GM12865 (cell line): ENCODE measurements at regions not wholly inside any gene's neighbourhood (a gene's known extent, or its start where the extent isn't known, plus 50 kb on each side); places are given as distances from the start of the nearest gene placed in this dataset.

Experiments used
- DNase-seq: peaks from one replicate; pipeline ENCODE4 v3.0.0; 2010; ENCODE audit warnings: low read depth
- H3K4me3 ChIP-seq: 2 replicates; pipeline ENCODE4 v1.5.1; 2011; ENCODE audit warnings: mild to moderate bottlenecking, low read depth, low read length, control low read depth
- TF ChIP-seq, protein P1 (sequence below): IDR thresholded peaks from 2 replicates; pipeline ENCODE4 v1.5.1; 2011; ENCODE audit warnings: low read length, control low read depth, low read depth, inconsistent platforms; ENCODE audit not compliant: insufficient read depth; ENCODE audit errors: missing control alignments

DNA sequence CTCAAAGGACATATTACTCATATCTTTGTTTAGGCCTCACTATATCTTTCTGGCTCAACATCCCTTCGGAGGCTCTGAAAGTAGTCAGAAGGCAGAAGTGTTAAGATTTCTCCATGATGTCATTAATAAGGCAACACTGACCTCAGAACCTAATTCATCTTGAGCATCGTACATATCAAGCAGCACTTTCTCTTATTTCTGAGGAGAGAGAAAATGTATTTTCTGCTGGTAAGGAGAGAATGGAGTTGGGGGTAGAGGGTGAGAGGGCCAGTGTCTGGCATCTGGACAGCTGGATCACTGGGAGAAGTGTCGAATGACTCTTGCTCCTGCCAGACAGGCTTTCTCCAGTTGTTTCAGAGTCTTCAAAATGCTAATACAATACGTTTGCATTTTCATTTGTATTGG lies 213.2 kb upstream of the PRICKLE1 start:
- no peak overlapping the region for H3K4me3 ChIP-seq
- TF ChIP-seq, protein P1, sequence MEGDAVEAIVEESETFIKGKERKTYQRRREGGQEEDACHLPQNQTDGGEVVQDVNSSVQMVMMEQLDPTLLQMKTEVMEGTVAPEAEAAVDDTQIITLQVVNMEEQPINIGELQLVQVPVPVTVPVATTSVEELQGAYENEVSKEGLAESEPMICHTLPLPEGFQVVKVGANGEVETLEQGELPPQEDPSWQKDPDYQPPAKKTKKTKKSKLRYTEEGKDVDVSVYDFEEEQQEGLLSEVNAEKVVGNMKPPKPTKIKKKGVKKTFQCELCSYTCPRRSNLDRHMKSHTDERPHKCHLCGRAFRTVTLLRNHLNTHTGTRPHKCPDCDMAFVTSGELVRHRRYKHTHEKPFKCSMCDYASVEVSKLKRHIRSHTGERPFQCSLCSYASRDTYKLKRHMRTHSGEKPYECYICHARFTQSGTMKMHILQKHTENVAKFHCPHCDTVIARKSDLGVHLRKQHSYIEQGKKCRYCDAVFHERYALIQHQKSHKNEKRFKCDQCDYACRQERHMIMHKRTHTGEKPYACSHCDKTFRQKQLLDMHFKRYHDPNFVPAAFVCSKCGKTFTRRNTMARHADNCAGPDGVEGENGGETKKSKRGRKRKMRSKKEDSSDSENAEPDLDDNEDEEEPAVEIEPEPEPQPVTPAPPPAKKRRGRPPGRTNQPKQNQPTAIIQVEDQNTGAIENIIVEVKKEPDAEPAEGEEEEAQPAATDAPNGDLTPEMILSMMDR, result no peak
- no peak for DNase-seq

DNA sequence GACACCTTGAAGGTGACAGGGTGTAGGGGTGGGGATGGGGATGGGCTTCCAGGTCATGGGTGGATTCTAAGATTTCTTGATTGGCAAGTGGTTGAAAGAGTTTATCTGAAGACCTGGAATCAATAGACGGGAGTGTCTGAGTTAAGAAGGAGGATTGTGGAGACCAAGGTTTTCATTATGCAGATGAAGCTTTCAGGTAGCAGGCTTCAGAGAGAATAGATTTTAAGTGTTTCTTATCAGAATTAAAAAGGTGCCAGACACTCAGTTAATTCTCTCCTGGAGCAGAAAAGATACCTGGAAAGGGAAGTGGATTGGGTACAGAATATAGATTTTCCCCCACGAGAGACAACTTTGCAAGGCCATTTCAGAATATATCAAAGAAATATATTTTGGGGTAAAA lies 211.7 kb upstream of the PRICKLE1 start:
- TF ChIP-seq, protein P1, result no peak
- DNase-seq, result no peak
- no peak overlapping the region for H3K4me3 ChIP-seq

DNA sequence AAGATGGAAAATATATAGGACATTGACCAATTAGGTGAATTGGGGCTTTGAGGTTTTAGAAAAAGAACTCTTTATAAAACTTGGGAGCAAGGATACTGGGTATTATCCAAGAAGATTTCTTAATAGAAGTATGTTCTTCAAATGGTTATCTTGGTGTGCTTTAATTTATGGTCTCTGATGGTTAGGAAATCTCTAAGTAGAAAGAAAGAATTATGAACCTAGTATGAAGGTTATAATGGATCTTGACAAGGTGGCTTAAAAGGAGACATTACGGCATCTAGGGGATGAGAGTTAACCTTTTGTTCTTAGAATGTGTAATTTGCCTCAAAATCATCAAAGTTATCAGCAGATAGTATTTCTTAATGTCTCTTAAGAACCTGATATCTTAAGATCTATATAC lies 210.4 kb upstream of the PRICKLE1 start:
- TF ChIP-seq, protein P1, result no peak
- H3K4me3 ChIP-seq, result no peak overlapping the region
- DNase-seq, result no peak

DNA sequence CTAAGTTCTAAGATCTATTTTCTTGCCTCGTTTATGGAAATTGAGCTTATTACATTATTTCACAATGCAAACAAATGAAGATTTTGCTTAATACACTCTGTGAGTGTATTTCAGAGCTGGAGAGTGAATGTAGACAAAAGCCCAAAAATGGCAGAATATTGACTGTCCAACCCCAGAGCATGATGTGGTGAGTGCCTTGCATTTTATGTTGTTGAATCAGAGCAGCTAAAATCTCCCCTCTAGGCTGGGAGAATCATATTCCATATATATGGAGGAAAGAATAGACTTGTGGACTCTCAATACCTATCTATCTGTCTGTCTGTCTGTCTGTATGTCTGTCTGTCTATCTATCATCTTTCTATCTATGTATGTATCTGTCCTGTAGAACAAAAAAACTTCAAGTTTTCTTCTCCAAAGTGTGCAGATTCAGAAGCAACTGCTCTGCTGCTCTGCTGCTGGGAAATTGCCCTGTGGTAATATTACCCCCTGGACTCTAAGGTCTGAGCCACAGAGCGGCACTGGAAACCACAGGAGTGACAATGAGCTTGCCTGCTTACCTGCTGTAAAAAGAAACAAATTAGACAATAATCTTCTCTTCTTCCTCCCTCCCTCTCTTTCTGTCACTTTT lies 209.4 kb upstream of the PRICKLE1 start:
- TF ChIP-seq, protein P1, result no peak
- no peak overlapping the region for H3K4me3 ChIP-seq
- no peak for DNase-seq

DNA sequence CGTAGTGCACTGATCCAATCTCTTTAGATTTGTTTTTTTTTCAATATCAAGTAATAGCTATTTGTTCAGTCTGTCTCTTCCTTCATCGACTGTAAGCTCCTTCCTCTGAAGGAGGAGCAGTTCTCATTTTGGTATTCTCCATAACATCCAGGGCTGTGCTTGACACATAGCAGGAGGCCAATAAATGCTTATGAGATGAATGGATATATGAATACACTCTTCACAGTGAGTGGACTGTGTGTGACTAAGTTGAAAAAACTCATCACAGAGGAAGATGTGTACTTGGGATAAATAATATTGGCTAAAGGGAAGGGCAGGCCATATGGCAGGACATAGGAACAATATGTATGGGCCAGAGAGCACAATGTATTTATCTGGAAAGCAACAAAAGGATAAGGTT lies 205.3 kb upstream of the PRICKLE1 start:
- DNase-seq, result no peak
- no peak overlapping the region for H3K4me3 ChIP-seq
- TF ChIP-seq, protein P1, result no peak

DNA sequence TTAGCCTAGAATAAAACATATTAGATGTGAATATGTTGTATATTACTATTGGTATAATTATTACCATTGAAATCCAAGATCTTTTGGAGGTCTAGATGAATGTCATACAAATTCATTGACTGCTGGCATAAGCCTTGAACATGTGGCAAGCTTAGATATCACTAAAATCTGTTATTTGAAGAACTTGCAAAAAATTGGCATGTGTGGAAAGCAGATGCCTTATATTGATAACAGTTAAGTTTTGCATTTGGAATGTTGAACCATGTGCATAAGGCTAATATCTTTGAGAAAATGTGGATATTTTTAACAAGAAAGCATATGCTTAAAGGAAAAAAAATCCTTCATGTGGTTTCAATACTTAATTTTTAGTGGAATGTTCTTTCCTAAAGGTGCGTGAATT lies 203.6 kb upstream of the PRICKLE1 start:
- no peak for DNase-seq
- TF ChIP-seq, protein P1, result no peak

DNA sequence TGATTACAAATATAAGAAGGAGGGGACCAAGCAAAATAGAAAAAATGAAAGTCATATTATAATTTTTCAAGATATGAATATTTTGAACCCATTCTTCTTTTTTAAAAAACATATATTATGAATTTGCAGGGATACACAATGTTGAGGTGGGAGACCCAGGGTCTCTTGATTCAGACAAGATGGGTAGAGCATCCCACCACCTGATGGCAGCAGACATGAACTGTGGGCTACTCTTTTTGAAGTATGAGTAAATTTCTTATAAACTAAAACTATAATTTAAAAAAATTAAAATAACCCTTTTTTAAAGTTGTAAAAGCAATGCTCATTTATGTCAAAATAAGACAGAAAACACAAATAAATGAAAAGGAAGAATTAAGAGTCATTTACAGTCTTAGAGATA lies 202.7 kb upstream of the PRICKLE1 start:
- no peak overlapping the region for H3K4me3 ChIP-seq
- DNase-seq, result no peak
- TF ChIP-seq, protein P1, result no peak

More for the DNA sequence above, 203.6 kb upstream of the PRICKLE1 start:
- H3K4me3 ChIP-seq, result no peak overlapping the region
